ENCODE measurements at regions not wholly inside any gene's neighbourhood (a gene's known extent, or its start where the extent isn't known, plus 50 kb on each side); places are given as distances from the start of the nearest gene placed in this dataset.

DNA sequence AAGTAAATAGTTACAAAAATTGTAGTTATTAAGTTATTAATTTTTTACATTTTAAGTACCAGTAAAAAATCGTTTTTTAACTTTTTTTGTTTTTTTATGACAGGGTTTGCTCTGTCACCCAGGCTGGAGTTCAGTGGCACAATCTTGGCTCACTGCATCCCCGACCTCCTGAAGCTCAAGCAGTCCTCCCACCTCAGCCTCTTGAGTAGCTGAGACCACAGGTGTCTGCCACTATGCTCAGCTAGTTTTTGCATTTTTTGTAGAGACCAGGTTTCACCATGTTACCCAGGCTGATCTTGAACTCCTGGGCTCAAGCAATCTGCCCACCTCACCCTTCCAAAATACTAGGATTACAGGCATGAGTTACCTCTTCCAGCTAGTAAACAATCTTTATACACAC, 477.9 kb upstream of the MIR17HG start:
- intact Hi-C loops (cut with micrococcal nuclease) (loop anchor here (5.0 kb wide), 1 partner anchor 1172 kb away; no protein-coding TSS in a partner anchor), in situ Hi-C loops (cut with MboI; ENCODE audit: low sequenced_read_pairs) (no loop called here), dilution Hi-C loops (cut with HindIII; ENCODE audit: low sequenced_read_pairs, unreplicated experiment) (no loop called here)
- no peak overlapping the region for H4K8ac ChIP-seq (ENCODE audit: low read depth in 2 of 2, low read length in 2 of 2)
- no TSS peak for BruUV-seq (replicated peaks)
- no peak overlapping the region for H3K4ac ChIP-seq (ENCODE audit: low read depth, low read length)
- ChIA-PET CTCF (no interaction called here), POLR2A (ENCODE audit: unreplicated experiment) (no interaction called here)
- no peak overlapping the region for H3K9ac ChIP-seq (ENCODE audit: low read depth, low read length)
- no peak overlapping the region for H2AK5ac ChIP-seq (ENCODE audit: low read depth, low read length)
- H2BK120ac ChIP-seq (ENCODE audit: low read depth, low read length), result no peak overlapping the region
- H4K91ac ChIP-seq (ENCODE audit: insufficient read depth, low read depth, low read length), result no peak overlapping the region
- H3K9me3 ChIP-seq (ENCODE audit: control insufficient read depth, insufficient read depth, low read length), result no peaks in the 10 kb centered on the region
- H2AK9ac ChIP-seq (replicated peaks; ENCODE audit: low read depth, low read length, poor library complexity), result no peak overlapping the region
- no peaks in the 10 kb centered on the region for H3K27me3 ChIP-seq (ENCODE audit: control insufficient read depth, insufficient read depth, low read length)
- H2BK20ac ChIP-seq (ENCODE audit: low read depth, low read length), result no peak overlapping the region
- no peak overlapping the region for H2AFZ ChIP-seq (replicated peaks; ENCODE audit: low read length, poor library complexity)
- H4K5ac ChIP-seq (ENCODE audit: low read depth, low read length), result no peak overlapping the region
- H3K36me3 ChIP-seq (ENCODE audit: control insufficient read depth, insufficient read depth, low read length), result no peaks in the 10 kb centered on the region
- no peak overlapping the region for H3K18ac ChIP-seq (ENCODE audit: low read depth, low read length)
- no peak overlapping the region for H3K56ac ChIP-seq (ENCODE audit: extremely low read depth, insufficient read depth, low read length)
- H2BK15ac ChIP-seq (ENCODE audit: low read depth, low read length), result no peak overlapping the region
- no peaks in the 10 kb centered on the region for H3K79me1 ChIP-seq (ENCODE audit: low read depth in 1 of 2, low read length in 2 of 2)
- H4K20me1 ChIP-seq (ENCODE audit: insufficient read depth, low read length), result no peaks in the 10 kb centered on the region
- ATAC-seq (ENCODE audit: low read depth) (no peak), DNase-seq (no peak)
- no peaks in the 10 kb centered on the region for H3K4me1 ChIP-seq (ENCODE audit: control insufficient read depth, insufficient read depth, low read length)
- H3K4me3 ChIP-seq (ENCODE audit: insufficient read depth, low read depth, low read length), result no peak overlapping the region
- TF ChIP-seq POLR2A (IDR thresholded peaks at IDR 0.05; ENCODE audit: low read depth, low read length) (no peak), BHLHE40 (IDR thresholded peaks at IDR 0.05; ENCODE audit: low read depth, low read length) (no peak), SMC3 (IDR thresholded peaks at IDR 0.05; ENCODE audit: low read depth, low read length) (no peak), RAD21 (IDR thresholded peaks at IDR 0.05; ENCODE audit: low read length) (no peak), RCOR1 (IDR thresholded peaks at IDR 0.05; ENCODE audit: insufficient replicate concordance, low read length) (no peak), MXI1 (IDR thresholded peaks at IDR 0.05; ENCODE audit: borderline replicate concordance, low read depth, low read length) (no peak), MAZ (IDR thresholded peaks at IDR 0.05; ENCODE audit: borderline replicate concordance, low read depth, low read length) (no peak), RFX5 (IDR thresholded peaks at IDR 0.05; ENCODE audit: low read depth, low read length) (no peak), CEBPB (IDR thresholded peaks at IDR 0.05; ENCODE audit: low read depth, low read length) (no peak)
- TF ChIP-seq, protein P1, sequence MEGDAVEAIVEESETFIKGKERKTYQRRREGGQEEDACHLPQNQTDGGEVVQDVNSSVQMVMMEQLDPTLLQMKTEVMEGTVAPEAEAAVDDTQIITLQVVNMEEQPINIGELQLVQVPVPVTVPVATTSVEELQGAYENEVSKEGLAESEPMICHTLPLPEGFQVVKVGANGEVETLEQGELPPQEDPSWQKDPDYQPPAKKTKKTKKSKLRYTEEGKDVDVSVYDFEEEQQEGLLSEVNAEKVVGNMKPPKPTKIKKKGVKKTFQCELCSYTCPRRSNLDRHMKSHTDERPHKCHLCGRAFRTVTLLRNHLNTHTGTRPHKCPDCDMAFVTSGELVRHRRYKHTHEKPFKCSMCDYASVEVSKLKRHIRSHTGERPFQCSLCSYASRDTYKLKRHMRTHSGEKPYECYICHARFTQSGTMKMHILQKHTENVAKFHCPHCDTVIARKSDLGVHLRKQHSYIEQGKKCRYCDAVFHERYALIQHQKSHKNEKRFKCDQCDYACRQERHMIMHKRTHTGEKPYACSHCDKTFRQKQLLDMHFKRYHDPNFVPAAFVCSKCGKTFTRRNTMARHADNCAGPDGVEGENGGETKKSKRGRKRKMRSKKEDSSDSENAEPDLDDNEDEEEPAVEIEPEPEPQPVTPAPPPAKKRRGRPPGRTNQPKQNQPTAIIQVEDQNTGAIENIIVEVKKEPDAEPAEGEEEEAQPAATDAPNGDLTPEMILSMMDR (conservative IDR thresholded peaks at IDR 0.05; ENCODE audit: low read depth, low read length), result no peak
- TF ChIP-seq, protein P2, sequence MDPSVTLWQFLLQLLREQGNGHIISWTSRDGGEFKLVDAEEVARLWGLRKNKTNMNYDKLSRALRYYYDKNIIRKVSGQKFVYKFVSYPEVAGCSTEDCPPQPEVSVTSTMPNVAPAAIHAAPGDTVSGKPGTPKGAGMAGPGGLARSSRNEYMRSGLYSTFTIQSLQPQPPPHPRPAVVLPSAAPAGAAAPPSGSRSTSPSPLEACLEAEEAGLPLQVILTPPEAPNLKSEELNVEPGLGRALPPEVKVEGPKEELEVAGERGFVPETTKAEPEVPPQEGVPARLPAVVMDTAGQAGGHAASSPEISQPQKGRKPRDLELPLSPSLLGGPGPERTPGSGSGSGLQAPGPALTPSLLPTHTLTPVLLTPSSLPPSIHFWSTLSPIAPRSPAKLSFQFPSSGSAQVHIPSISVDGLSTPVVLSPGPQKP (IDR thresholded peaks at IDR 0.05; ENCODE audit: borderline replicate concordance, low read depth, low read length), result no peak
- H2BK5ac ChIP-seq (ENCODE audit: low read depth, low read length, poor library complexity, severe bottlenecking), result no peak overlapping the region
- no peak overlapping the region for H3K23ac ChIP-seq (ENCODE audit: low read depth, low read length)
- H3K9me1 ChIP-seq (ENCODE audit: insufficient read depth, low read length), result no peaks in the 10 kb centered on the region
- H3K14ac ChIP-seq (replicated peaks; ENCODE audit: low read depth, low read length), result no peak overlapping the region
- no peak overlapping the region for H3K27ac ChIP-seq (ENCODE audit: insufficient read depth, low read length)
- WGBS, 2 experiments (ENCODE audit: extremely low coverage in 2 of 2, insufficient read length in 1 of 2), result no CpG with 5 or more reads among the region's 2 CpGs
- H3K4me2 ChIP-seq (ENCODE audit: low read depth, low read length), result no peak overlapping the region

Measured in IMR-90 (cell line).